Nephron progenitor cell (in vitro differentiated cells): ENCODE measurements at regions not wholly inside any gene's neighbourhood (a gene's known extent, or its start where the extent isn't known, plus 50 kb on each side); places are given as distances from the start of the nearest gene placed in this dataset.

Experiments used
- DNase-seq: peaks from one replicate; pipeline ENCODE4 v3.0.0; 2021
- H3K27ac Mint-ChIP-seq: 2 replicates; pipeline ENCODE4 v1.8.0; 2021; ENCODE audit warnings: mild to moderate bottlenecking, moderate library complexity, mixed read lengths
- H3K27me3 Mint-ChIP-seq: 2 replicates; pipeline ENCODE4 v1.8.0; 2021; ENCODE audit warnings: mild to moderate bottlenecking, low read depth, mixed read lengths; ENCODE audit not compliant: poor library complexity
- H3K36me3 Mint-ChIP-seq: 2 replicates; pipeline ENCODE4 v1.8.0; 2021; ENCODE audit warnings: low read depth, mixed read lengths
- H3K4me1 Mint-ChIP-seq: 2 replicates; pipeline ENCODE4 v1.8.0; 2021; ENCODE audit warnings: mixed read lengths
- H3K4me3 Mint-ChIP-seq: 2 replicates; pipeline ENCODE4 v1.8.0; 2021; ENCODE audit warnings: mild to moderate bottlenecking, moderate library complexity, mixed read lengths
- H3K9me3 Mint-ChIP-seq: 2 replicates; pipeline ENCODE4 v1.8.0; 2021; ENCODE audit warnings: mild to moderate bottlenecking, moderate library complexity, mixed read lengths
- TF ChIP-seq, protein P1 (sequence below): fragments of 200-600 bp; sonication (generic); IDR thresholded peaks from 2 replicates; pipeline ENCODE4 v1.5.0; 2021; ENCODE audit warnings: antibody characterized with exemption

DNA sequence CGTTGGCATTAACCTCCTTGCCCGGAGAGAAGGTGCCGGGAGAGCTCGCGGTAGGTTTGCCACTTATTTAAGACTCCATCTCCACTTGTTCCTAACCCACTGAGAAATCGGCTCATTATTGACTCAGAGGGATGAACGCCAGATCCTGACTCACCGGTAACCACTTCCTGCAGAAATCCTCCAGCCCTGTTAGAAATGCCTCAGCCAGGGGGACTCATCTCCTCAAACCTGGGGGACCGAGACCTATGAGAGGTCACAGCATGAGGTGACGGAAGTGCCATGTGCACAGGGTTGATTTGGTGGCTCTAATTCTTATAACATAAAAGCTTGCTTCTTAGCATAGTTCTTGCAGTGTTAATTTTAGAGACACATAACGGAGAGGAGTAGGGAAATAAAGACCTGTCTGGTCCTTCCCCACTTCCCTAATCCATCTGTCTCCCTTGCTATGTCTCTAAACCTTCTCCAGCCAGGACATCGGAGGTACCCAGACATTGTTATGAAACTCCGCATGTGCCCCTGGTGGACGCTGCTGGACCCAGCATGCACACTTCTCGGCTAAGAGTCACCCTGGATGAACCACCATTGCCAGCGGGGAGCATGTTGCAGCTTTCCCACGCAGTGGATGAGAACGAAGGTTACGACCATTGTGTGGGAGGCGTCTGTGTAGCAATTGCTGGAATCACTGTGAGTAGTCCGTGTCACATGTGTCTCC lies 158.9 kb downstream of the EFNB2 start:
- Mint-ChIP-seq H3K27ac (no peak overlapping the region), H3K9me3 (peaks cover 9% of the 10 kb centered on the region)
- no peak for DNase-seq

DNA sequence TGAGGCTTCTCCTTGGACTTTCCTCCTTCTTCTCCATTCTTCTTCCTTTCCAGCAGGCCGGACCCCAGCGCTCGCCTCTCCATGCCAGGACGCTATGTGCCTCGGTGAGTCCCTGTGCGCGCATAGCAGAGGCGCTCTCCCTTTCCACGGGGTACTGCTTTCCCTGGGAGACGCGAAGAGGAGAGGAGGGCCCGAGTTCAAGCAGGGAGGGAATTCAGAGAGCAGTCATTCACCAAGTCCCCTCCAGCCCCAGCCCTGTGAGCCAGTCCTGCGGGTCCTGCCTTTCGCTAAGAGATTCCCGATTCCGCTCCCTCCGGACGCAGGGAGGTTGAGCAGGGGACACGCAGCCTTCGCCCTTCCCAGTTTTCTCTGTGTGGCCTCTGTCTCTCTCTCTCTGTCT lies 160.4 kb downstream of the EFNB2 start:
- H3K36me3 Mint-ChIP-seq = no peaks in the 10 kb centered on the region
- peaks cover 9% of the 10 kb centered on the region for H3K9me3 Mint-ChIP-seq
- peaks cover 42% of the 10 kb centered on the region for H3K4me1 Mint-ChIP-seq
- no peak overlapping the region for H3K4me3 Mint-ChIP-seq
- H3K27ac Mint-ChIP-seq = no peak overlapping the region
- no peaks in the 10 kb centered on the region for H3K27me3 Mint-ChIP-seq
- TF ChIP-seq, protein P1, sequence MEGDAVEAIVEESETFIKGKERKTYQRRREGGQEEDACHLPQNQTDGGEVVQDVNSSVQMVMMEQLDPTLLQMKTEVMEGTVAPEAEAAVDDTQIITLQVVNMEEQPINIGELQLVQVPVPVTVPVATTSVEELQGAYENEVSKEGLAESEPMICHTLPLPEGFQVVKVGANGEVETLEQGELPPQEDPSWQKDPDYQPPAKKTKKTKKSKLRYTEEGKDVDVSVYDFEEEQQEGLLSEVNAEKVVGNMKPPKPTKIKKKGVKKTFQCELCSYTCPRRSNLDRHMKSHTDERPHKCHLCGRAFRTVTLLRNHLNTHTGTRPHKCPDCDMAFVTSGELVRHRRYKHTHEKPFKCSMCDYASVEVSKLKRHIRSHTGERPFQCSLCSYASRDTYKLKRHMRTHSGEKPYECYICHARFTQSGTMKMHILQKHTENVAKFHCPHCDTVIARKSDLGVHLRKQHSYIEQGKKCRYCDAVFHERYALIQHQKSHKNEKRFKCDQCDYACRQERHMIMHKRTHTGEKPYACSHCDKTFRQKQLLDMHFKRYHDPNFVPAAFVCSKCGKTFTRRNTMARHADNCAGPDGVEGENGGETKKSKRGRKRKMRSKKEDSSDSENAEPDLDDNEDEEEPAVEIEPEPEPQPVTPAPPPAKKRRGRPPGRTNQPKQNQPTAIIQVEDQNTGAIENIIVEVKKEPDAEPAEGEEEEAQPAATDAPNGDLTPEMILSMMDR = no peak
- no peak for DNase-seq

More for the DNA sequence above, 158.9 kb downstream of the EFNB2 start:
- Mint-ChIP-seq H3K4me3 (no peak overlapping the region), H3K27me3 (no peaks in the 10 kb centered on the region), H3K36me3 (no peaks in the 10 kb centered on the region), H3K4me1 (peaks cover 34% of the 10 kb centered on the region)
- TF ChIP-seq, protein P1 = no peak

DNA sequence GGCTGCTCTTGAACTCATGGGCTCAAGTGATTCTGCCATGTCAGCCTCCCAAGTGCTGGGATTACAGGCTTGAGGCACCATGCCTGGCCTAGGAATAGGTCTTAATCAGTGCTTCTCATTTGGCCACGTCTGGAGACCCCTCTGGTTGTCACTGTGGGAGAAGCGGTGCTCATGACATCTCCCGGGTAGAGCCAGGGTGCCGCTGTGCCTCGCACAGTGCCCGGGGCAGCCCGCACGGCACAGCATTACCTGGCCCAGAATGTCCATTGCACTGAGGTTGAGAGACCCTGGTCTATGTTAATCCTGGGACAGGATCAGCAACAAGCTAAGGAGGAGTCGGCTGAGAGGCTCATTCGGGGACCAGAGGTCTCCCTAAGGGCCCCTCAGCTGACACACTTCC lies 160.8 kb downstream of the EFNB2 start:
- peaks cover 47% of the 10 kb centered on the region for H3K4me1 Mint-ChIP-seq
- no peak overlapping the region for H3K4me3 Mint-ChIP-seq
- H3K36me3 Mint-ChIP-seq = no peaks in the 10 kb centered on the region
- no peaks in the 10 kb centered on the region for H3K27me3 Mint-ChIP-seq
- TF ChIP-seq, protein P1 = no peak
- H3K9me3 Mint-ChIP-seq = peaks cover 9% of the 10 kb centered on the region
- H3K27ac Mint-ChIP-seq = no peak overlapping the region
- no peak for DNase-seq

DNA sequence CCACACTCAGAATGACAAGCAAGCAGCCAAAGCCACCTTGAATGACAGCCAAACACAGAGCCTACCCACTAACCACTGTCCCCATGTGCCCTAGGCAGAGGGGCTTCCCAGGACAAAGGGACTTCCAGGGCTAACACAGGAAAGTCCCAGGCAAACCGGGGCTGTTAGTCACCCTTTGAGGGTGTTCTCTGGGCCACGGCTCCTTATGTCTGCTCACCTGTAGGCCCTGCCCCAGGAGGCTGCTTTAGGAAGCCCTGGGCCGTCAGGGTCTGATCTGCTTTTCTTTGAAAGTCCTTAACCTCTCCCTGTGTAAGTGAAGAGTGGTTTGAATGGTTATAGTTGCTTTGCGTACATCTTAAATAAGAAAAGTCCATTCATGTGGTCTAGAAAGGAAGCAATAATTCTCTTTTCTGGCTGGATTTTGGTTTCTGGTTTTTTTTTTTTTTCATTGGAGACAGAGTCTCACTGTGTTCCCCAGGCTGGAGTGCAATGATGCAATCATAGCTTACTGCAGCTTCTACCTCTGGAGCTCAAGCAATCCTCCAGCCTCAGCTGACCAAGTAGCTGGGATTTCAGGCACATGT lies 161.4 kb downstream of the EFNB2 start:
- H3K4me3 Mint-ChIP-seq = no peak overlapping the region
- H3K27me3 Mint-ChIP-seq = no peaks in the 10 kb centered on the region
- TF ChIP-seq, protein P1 = no peak
- H3K4me1 Mint-ChIP-seq = peaks cover 49% of the 10 kb centered on the region
- H3K36me3 Mint-ChIP-seq = no peaks in the 10 kb centered on the region
- H3K27ac Mint-ChIP-seq = no peak overlapping the region
- no peak for DNase-seq
- H3K9me3 Mint-ChIP-seq = peaks cover 9% of the 10 kb centered on the region

DNA sequence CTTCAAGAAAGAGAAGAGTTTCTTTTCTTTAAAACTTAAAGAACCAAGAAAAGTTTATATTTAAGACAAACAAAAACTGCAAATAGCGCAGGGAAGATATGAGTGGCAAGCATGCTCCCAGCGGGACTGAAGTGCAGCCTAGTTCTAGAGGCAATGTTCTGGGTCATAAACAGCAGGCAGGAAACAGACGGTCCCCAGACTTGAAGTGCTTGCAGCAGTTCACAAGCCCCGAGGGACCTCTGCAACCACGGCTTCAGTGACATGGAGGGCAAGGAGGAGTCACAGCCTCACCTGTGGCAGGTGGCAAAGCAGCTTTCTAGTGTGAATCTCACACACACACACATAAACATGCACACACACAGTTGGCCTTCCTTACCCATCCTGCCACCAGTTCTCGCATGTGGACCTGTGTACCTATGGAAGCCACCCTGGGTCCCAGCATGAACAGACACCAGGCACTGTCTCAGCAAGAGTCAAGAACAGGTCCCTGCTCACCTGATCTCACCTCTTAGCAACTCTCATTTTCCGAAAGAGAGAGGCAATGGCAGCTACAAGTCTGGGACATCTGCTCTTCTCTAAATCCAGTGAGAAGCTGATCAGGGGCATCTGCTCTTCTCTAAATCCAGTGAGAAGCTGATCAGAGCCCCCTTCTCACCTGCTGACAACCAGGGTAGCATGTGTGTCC lies 162.0 kb downstream of the EFNB2 start:
- Mint-ChIP-seq H3K4me3 (no peak overlapping the region), H3K27ac (peak overlapping the region; percentile 46), H3K9me3 (peaks cover 4% of the 10 kb centered on the region), H3K4me1 (peaks cover 53% of the 10 kb centered on the region), H3K27me3 (no peaks in the 10 kb centered on the region), H3K36me3 (no peaks in the 10 kb centered on the region)
- peak; percentile 39 for DNase-seq
- TF ChIP-seq, protein P1 = no peak
